HFFc6 (cell line): ENCODE measurements at regions not wholly inside any gene's neighbourhood (a gene's known extent, or its start where the extent isn't known, plus 50 kb on each side); places are given as distances from the start of the nearest gene placed in this dataset.
"Not testable (repeated sequence)": the region's sequence is repeated elsewhere in the genome, so short reads cannot be mapped to it uniquely, and the experiment has no call there.

Experiments used
- DNase-seq: peaks from one replicate; pipeline ENCODE4 v3.0.0-alpha.2; 2018
- H3K27ac Mint-ChIP-seq: 2 replicates; pipeline ENCODE4 v1.8.0; 2020; ENCODE audit warnings: mild to moderate bottlenecking, mixed read lengths
- H3K27me3 Mint-ChIP-seq: 2 replicates; pipeline ENCODE4 v1.8.0; 2021; ENCODE audit warnings: mild to moderate bottlenecking, moderate library complexity, mixed read lengths; ENCODE audit not compliant: insufficient read depth
- H3K36me3 Mint-ChIP-seq: 2 replicates; pipeline ENCODE4 v1.8.0; 2021; ENCODE audit warnings: low read depth, mixed read lengths
- H3K4me1 Mint-ChIP-seq: 2 replicates; pipeline ENCODE4 v1.8.0; 2020; ENCODE audit warnings: low read depth, mixed read lengths
- H3K4me3 Mint-ChIP-seq: 2 replicates; pipeline ENCODE4 v1.8.0; 2020; ENCODE audit warnings: mild to moderate bottlenecking, moderate library complexity, mixed read lengths
- H3K9me3 Mint-ChIP-seq: 2 replicates; pipeline ENCODE4 v1.8.0; 2020; ENCODE audit warnings: mild to moderate bottlenecking, mixed read lengths
- TF ChIP-seq, protein P1 (sequence below): fragments of 200-600 bp; sonication (generic); IDR thresholded peaks from 2 replicates; pipeline ENCODE4 v1.5.0; 2021; ENCODE audit warnings: antibody characterized with exemption, mild to moderate bottlenecking

DNA sequence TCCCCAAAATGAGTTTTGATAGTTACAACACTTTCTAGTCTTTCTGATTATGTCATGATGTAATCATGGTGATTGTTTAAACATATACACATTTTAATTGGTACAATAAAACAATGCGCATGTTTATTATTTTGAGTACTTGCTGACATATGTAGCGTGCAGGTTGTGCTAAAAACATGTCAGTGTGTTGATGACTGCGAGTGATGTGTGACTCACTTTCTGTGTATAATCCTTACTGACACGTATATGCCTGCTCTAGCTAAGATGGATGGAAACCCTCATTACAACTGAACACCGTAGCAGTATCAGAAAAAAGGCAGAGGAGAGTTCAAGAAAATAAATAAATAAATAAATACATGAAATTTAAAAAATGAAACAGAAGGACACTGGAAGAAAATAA is 1552.4 kb upstream of the FLRT2 start:
- Mint-ChIP-seq H3K27ac (no peak overlapping the region), H3K4me3 (no peak overlapping the region)

DNA sequence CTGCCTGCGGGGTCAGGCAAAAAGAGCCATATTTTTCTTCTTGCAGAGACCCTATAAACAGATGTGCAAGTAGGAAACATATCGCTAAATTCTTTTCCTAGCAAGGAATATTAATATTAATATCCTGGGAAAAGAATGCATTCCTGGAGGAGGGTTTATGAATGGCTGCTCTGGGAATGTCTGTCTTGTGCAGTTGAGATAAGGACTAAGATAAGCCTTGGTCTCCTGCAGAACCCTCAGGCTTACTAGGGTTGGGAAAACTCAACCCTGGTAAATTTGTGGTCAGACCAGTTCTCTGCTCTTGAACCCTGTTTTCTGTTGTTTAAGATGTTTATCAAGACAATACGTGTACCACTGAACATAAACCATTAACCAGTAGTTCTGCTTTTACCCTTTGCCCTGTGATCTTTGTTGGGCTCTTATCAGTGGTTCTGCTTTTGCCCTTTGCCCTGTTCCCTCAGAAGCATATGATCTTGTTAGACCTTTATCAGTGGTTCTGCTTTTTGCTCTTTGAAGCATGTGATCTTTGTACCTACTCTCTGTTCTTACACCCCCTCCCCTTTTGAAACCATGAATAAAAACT is 1548.2 kb upstream of the FLRT2 start:
- H3K4me1 Mint-ChIP-seq, H3K4me3 Mint-ChIP-seq, H3K36me3 Mint-ChIP-seq, H3K27ac Mint-ChIP-seq, DNase-seq, H3K27me3 Mint-ChIP-seq: not testable (repeated sequence)
- peaks cover 26% of the 10 kb centered on the region for H3K9me3 Mint-ChIP-seq

More for the DNA sequence above, 1552.4 kb upstream of the FLRT2 start:
- Mint-ChIP-seq H3K27me3 (no peaks in the 10 kb centered on the region), H3K9me3 (peaks cover 23% of the 10 kb centered on the region), H3K36me3 (no peaks in the 10 kb centered on the region; the same call in 1 of the 2 replicates), H3K4me1 (no peaks in the 10 kb centered on the region)
- TF ChIP-seq, protein P1, sequence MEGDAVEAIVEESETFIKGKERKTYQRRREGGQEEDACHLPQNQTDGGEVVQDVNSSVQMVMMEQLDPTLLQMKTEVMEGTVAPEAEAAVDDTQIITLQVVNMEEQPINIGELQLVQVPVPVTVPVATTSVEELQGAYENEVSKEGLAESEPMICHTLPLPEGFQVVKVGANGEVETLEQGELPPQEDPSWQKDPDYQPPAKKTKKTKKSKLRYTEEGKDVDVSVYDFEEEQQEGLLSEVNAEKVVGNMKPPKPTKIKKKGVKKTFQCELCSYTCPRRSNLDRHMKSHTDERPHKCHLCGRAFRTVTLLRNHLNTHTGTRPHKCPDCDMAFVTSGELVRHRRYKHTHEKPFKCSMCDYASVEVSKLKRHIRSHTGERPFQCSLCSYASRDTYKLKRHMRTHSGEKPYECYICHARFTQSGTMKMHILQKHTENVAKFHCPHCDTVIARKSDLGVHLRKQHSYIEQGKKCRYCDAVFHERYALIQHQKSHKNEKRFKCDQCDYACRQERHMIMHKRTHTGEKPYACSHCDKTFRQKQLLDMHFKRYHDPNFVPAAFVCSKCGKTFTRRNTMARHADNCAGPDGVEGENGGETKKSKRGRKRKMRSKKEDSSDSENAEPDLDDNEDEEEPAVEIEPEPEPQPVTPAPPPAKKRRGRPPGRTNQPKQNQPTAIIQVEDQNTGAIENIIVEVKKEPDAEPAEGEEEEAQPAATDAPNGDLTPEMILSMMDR: no peak
- no peak for DNase-seq

DNA sequence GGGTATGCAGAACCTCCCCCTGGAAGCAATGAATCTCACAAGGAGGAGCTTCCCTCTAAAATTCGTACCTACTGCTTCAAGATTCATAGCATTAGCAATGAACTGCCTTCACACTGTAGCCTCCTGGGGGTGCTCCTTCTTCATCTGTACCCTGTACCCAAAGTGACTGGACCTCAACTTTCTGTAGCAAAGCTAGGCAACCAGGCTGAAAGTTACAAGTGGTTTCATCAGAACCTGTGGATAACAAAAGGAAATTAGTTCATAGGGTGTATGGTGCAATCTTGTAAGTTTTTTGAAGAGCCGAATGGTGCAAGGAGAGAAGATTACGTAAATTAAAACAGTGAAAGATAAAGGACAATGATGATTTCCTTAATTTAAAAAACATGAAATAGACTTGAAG is 1541.7 kb upstream of the FLRT2 start:
- TF ChIP-seq, protein P1: no peak
- Mint-ChIP-seq H3K9me3 (peaks cover 35% of the 10 kb centered on the region), H3K4me3 (no peak overlapping the region), H3K36me3 (0 out of 2 replicates have a peak, but pooled peaks cover 4% of the 10 kb centered on the region), H3K4me1 (no peaks in the 10 kb centered on the region), H3K27ac (no peak overlapping the region), H3K27me3 (no peaks in the 10 kb centered on the region; the same call in 1 of the 2 replicates)
- no peak for DNase-seq

DNA sequence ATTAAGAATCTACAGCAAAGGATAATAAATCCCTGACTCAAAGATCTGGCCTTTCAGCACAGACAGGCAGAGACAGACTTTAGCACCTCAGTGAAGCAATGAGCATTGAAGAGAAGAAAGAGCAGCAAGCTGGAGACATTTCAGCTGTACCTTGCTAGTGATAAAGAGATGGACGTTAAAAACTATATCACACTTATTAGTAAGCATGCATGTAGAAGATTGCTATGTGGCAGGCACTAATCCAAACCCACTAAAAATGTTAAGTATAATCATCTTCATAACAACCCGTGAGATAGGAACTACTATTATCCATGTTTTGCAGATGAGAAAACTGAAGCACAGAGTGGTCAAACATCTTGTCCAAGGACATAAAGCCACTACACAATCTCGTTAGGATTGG is 1538.3 kb upstream of the FLRT2 start:
- no peak overlapping the region for H3K4me3 Mint-ChIP-seq
- no peaks in the 10 kb centered on the region for H3K4me1 Mint-ChIP-seq
- H3K9me3 Mint-ChIP-seq: peaks cover 24% of the 10 kb centered on the region
- no peaks in the 10 kb centered on the region for H3K27me3 Mint-ChIP-seq
- DNase-seq: no peak
- H3K27ac Mint-ChIP-seq: no peak overlapping the region
- TF ChIP-seq, protein P1: no peak
- H3K36me3 Mint-ChIP-seq: 0 out of 2 replicates have a peak, but pooled peaks cover 4% of the 10 kb centered on the region

DNA sequence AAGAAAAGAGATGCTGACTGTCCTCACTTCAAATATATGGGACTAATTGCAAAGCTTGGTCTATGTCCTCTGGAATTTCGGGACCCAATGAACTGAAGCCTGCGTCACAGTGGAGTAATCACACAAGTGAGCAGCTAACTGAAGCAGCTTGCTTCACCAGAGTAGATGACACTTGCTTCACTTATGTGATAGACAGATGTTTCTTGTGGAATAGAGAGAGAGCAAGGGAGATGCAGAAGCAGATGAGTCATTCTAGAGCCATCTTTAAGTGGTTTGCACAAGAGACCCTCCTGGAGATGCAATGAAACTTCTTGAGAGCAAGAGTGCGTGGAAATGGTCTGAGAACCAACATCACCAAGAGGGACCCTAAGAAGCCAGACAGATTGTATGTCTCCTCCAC is 1537.1 kb upstream of the FLRT2 start:
- H3K4me1 Mint-ChIP-seq: no peaks in the 10 kb centered on the region
- peaks cover 22% of the 10 kb centered on the region for H3K9me3 Mint-ChIP-seq
- TF ChIP-seq, protein P1: no peak
- H3K4me3 Mint-ChIP-seq: no peak overlapping the region
- no peak for DNase-seq
- H3K36me3 Mint-ChIP-seq: 0 out of 2 replicates have a peak, but pooled peaks cover 4% of the 10 kb centered on the region
- no peaks in the 10 kb centered on the region for H3K27me3 Mint-ChIP-seq
- no peak overlapping the region for H3K27ac Mint-ChIP-seq

DNA sequence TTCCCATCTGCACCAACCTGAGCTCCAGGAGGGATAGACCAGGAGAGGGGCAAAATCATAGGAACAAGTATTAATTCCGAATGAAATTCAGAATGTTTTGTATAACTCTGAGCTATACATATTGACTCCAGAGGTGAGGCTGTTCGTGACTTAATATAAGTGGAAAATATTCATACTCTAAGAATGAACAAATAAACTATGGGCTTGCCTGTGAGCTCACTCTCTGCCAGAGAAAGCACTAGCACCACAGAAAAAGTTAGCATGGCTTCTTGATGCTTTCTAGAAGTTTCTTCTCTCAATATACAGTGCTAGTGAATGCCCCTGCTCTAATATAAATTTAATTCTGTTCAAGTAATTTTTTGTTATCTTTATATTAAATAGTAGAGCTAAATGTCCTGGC is 1536.4 kb upstream of the FLRT2 start:
- peaks cover 22% of the 10 kb centered on the region for H3K9me3 Mint-ChIP-seq
- H3K36me3 Mint-ChIP-seq: 0 out of 2 replicates have a peak, but pooled peaks cover 4% of the 10 kb centered on the region
- no peak for DNase-seq
- no peak overlapping the region for H3K4me3 Mint-ChIP-seq
- no peaks in the 10 kb centered on the region for H3K27me3 Mint-ChIP-seq
- TF ChIP-seq, protein P1: no peak
- no peak overlapping the region for H3K27ac Mint-ChIP-seq
- H3K4me1 Mint-ChIP-seq: no peaks in the 10 kb centered on the region
